GM18508 (cell line): ENCODE measurements at regions not wholly inside any gene's neighbourhood (a gene's known extent, or its start where the extent isn't known, plus 50 kb on each side); places are given as distances from the start of the nearest gene placed in this dataset.

Experiments used
- ATAC-seq: cut with Tn5 transposase; IDR thresholded peaks from one replicate; pipeline ENCODE4 v1.9.1; 2021; ENCODE audit warnings: moderate number of reproducible peaks; ENCODE audit not compliant: insufficient read depth, unreplicated experiment

- ATAC-seq, result no peak
These were observed 401.3 kb downstream of the PCDH17 start for GRCh38 chr13:58032676-58033460.

GRCh38 chr13:58043971-58044370 is 412.4 kb downstream of the PCDH17 start:
- no peak for ATAC-seq

GRCh38 chr13:58048670-58049069 is 417.1 kb downstream of the PCDH17 start:
- no peak for ATAC-seq

GRCh38 chr13:58051396-58051795 is 419.9 kb downstream of the PCDH17 start:
- no peak for ATAC-seq

- ATAC-seq, result no peak
These were observed 420.3 kb downstream of the PCDH17 start for GRCh38 chr13:58051807-58052375.

GRCh38 chr13:58056426-58056825 is 424.9 kb downstream of the PCDH17 start:
- ATAC-seq, result no peak

GRCh38 chr13:58059624-58060023 is 428.1 kb downstream of the PCDH17 start:
- no peak for ATAC-seq

- no peak for ATAC-seq
These were observed 449.3 kb downstream of the PCDH17 start for GRCh38 chr13:58080806-58081205.

- ATAC-seq, result no peak
These were observed 449.8 kb downstream of the PCDH17 start for GRCh38 chr13:58081301-58081820.

GRCh38 chr13:58083064-58083463 is 451.5 kb downstream of the PCDH17 start:
- no peak for ATAC-seq

- ATAC-seq, result no peak
These were observed 453.7 kb downstream of the PCDH17 start for GRCh38 chr13:58085274-58085673.

GRCh38 chr13:58085819-58086218 is 454.3 kb downstream of the PCDH17 start:
- no peak for ATAC-seq

GRCh38 chr13:58087566-58087965 is 456.0 kb downstream of the PCDH17 start:
- no peak for ATAC-seq

- ATAC-seq, result no peak
These were observed 461.9 kb downstream of the PCDH17 start for GRCh38 chr13:58093394-58093793.

GRCh38 chr13:58097831-58098230 is 466.3 kb downstream of the PCDH17 start:
- ATAC-seq, result no peak

GRCh38 chr13:58119351-58119750 is 487.8 kb downstream of the PCDH17 start:
- ATAC-seq, result no peak

GRCh38 chr13:58119804-58120203 is 488.3 kb downstream of the PCDH17 start:
- ATAC-seq, result no peak

- ATAC-seq, result no peak
These were observed 495.0 kb downstream of the PCDH17 start for GRCh38 chr13:58126496-58126895.

- no peak for ATAC-seq
These were observed 502.5 kb downstream of the PCDH17 start for GRCh38 chr13:58134012-58134411.

GRCh38 chr13:58134525-58134924 is 503.0 kb downstream of the PCDH17 start:
- no peak for ATAC-seq

GRCh38 chr13:58142952-58143351 is 511.4 kb downstream of the PCDH17 start:
- ATAC-seq, result no peak

- no peak for ATAC-seq
These were observed 513.1 kb downstream of the PCDH17 start for GRCh38 chr13:58144616-58145015.
